HL-60 (cell line): ENCODE measurements at regions not wholly inside any gene's neighbourhood (a gene's known extent, or its start where the extent isn't known, plus 50 kb on each side); places are given as distances from the start of the nearest gene placed in this dataset.

Source experiments
- DNase-seq, 2 experiments: peaks; one replicate each; pipeline ENCODE4 v3.0.0-alpha.2; 2010 to 2020; ENCODE audit warnings: low read depth in 1 of 2, low spot score in 1 of 2
- H3K27ac ChIP-seq: fragments of 250-450 bp; sonication (Bioruptor Pico); replicated peaks from 2 replicates; pipeline ENCODE4 v1.5.1; 2020; ENCODE audit warnings: mild to moderate bottlenecking, moderate library complexity
- H3K27me3 ChIP-seq: fragments of 250-450 bp; sonication (Bioruptor Pico); 2 replicates; pipeline ENCODE4 v1.5.1; 2021; ENCODE audit warnings: mild to moderate bottlenecking, moderate library complexity; ENCODE audit not compliant: insufficient read depth, poor library complexity, severe bottlenecking
- H3K4me3 ChIP-seq: replicated peaks from 2 replicates; pipeline ENCODE4 v1.5.1; 2011; ENCODE audit warnings: mild to moderate bottlenecking, control low read depth, low read length; ENCODE audit not compliant: insufficient read depth
- CTCF ChIP-seq: IDR thresholded peaks from one replicate; pipeline ENCODE4 v1.5.1; 2011; ENCODE audit warnings: low read length, control low read depth, inconsistent platforms; ENCODE audit not compliant: insufficient read depth
- GABPA ChIP-seq: IDR thresholded peaks from 2 replicates; pipeline ENCODE4 v1.6.1; 2012; ENCODE audit warnings: low read depth
- POLR2AphosphoS5 ChIP-seq: IDR thresholded peaks from 2 replicates; pipeline ENCODE4 v1.6.1; 2012; ENCODE audit warnings: low read depth
- REST ChIP-seq: IDR thresholded peaks from 2 replicates; pipeline ENCODE4 v1.6.1; 2012; ENCODE audit warnings: low read depth; ENCODE audit not compliant: insufficient replicate concordance
- SPI1 ChIP-seq: IDR thresholded peaks from 2 replicates; pipeline ENCODE4 v1.6.1; 2012; ENCODE audit warnings: low read depth, mild to moderate bottlenecking, borderline replicate concordance

- DNase-seq: no peak
- Histone ChIP-seq H3K27me3 (no peaks in the 10 kb centered on the region), H3K4me3 (no peak overlapping the region), H3K27ac (no peak overlapping the region)
- TF ChIP-seq GABPA (no peak), POLR2AphosphoS5 (no peak), SPI1 (no peak), REST (no peak), CTCF (no peak)
These were observed 97.2 kb upstream of the ATXN7L3B start for GRCh38 chr12:74440469-74440868.

- no peak for TF ChIP-seq REST
- no peak for TF ChIP-seq SPI1
- TF ChIP-seq GABPA: no peak
- no peak for TF ChIP-seq CTCF
- TF ChIP-seq POLR2AphosphoS5: no peak
- no peak for DNase-seq
- no peaks in the 10 kb centered on the region for H3K27me3 ChIP-seq
- no peak overlapping the region for H3K27ac ChIP-seq
- no peak overlapping the region for H3K4me3 ChIP-seq
These were observed 95.8 kb upstream of the ATXN7L3B start for GRCh38 chr12:74441872-74442271.

GRCh38 chr12:74446466-74446865 lies 91.2 kb upstream of the ATXN7L3B start:
- H3K27ac ChIP-seq: no peak overlapping the region
- no peak for DNase-seq
- H3K27me3 ChIP-seq: no peaks in the 10 kb centered on the region
- TF ChIP-seq SPI1 (no peak), REST (no peak), GABPA (no peak), POLR2AphosphoS5 (no peak), CTCF (no peak)
- H3K4me3 ChIP-seq: no peak overlapping the region
